Body of pancreas (tissue), 4 donors: ENCODE measurements at regions not wholly inside any gene's neighbourhood (a gene's known extent, or its start where the extent isn't known, plus 50 kb on each side); places are given as distances from the start of the nearest gene placed in this dataset.

Experiments
- ATAC-seq: fragments of 150-250 bp; one replicate; pipeline ENCODE4 v1.9.1; 2016
- DNase-seq, 4 donors: peaks; one replicate each; pipeline ENCODE4 v3.0.0-alpha.2; 2019
- H3K27ac ChIP-seq, 4 donors: fragments of 200-600 bp; sonication (generic); 1 replicate in 3 of 4; 2 replicates in 1 of 4; pipeline versions ENCODE4 v1.5.1 to v1.6.1; 2016 to 2019; ENCODE audit warnings: mild to moderate bottlenecking in 1 of 4, mixed read lengths in 1 of 4, moderate library complexity in 1 of 4
- H3K27me3 ChIP-seq, 2 donors: fragments of 200-600 bp; sonication (generic); one replicate each; pipeline ENCODE4 v1.6.0; 2016; ENCODE audit warnings: mild to moderate bottlenecking in 1 of 2
- H3K36me3 ChIP-seq, 2 donors: fragments of 200-600 bp; sonication (generic); replicated peaks in 1 of 2; 2 replicates each; pipeline ENCODE4 v1.5.1; 2016; ENCODE audit warnings: low read depth in 2 of 2; ENCODE audit not compliant: insufficient read depth in 1 of 2
- H3K4me1 ChIP-seq: fragments of 200-600 bp; sonication (generic); one replicate; pipeline ENCODE4 v1.6.0; 2016
- H3K4me3 ChIP-seq, 2 donors: fragments of 200-600 bp; sonication (generic); 1 replicate in 1 of 2; 2 replicates in 1 of 2; pipeline ENCODE4 v1.5.1; 2016 to 2019
- H3K9me3 ChIP-seq, 3 donors: fragments of 200-600 bp; sonication (generic); 1 replicate in 2 of 3; 2 replicates in 1 of 3; pipeline ENCODE4 v1.5.1; 2016
- POLR2A ChIP-seq, 3 donors: fragments of 450-650 bp; IDR thresholded peaks; one replicate each; pipeline ENCODE4 v1.6.1; 2016; ENCODE audit warnings: antibody characterized with exemption in 3 of 3, mild to moderate bottlenecking in 2 of 3
- WGBS, 2 donors: methylation state at CpG; one replicate each; pipeline ENCODE4 v1.1.5; 2017; 5-methylcytosine and 5-hydroxymethylcytosine counted together
- intact Hi-C: fragments of 100-400 bp; cut with DNase I; formaldehyde crosslinking; loops from one replicate; pipeline ENCODE4 v1.15.1; 2023
- TF ChIP-seq, protein P1 (sequence below), 7 experiments: fragments of 450-650 bp in 4 of 7; fragments of 200-600 bp in 3 of 7; sonication (generic) in 3 of 7; IDR thresholded peaks; one replicate each; pipeline ENCODE4 v1.5.1; 2016 to 2019; ENCODE audit warnings: antibody characterized with exemption in 7 of 7

DNA sequence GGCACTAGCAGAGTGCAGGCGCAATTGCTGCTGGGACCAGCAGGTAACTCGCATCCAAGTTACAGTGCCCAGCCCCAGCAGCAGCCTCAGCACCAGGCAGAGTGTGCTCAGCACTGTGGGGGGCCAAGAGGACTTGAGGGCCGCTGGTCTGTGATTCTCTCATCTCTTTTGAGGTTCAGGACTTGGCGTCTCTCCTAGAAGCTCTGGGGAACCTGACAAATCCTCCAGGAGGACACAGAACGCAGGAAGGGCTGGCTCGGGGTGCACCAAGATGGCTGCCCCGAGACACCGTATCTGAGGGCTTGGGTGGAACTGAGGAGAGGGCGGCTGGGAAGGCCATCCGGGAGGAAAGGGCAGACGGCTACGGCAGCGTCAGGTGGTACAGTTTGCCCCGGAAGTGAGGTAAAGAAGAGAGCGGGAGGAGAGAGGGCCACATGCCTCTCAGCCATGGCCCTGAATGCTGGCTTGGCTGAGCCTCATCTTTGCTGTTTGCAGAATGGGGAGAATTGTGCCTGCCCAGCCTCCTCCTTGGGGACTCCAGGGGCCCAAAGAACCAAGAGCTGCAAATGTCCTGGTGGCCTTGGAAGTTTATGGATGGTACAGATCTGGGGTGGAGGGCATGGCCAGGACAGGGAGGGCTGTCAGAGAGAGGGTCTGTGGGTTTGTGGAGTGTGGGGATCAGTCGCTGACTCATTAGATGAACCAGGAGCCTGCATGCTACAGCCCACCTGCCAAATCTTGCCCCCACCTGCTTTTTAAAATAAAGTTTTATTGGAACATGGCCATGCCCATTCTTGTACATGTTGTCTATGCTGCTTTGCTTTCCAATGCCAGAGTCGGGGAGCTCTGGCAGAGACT is 78.0 kb downstream of the MYEOV start:
- H3K36me3 ChIP-seq = no peaks in the 10 kb centered on the region
- H3K4me1 ChIP-seq = no peaks in the 10 kb centered on the region
- 85 to 87% methylated on average over 14 to 17 of the region's 17 CpGs for WGBS, 2 donors
- no peaks in the 10 kb centered on the region for H3K9me3 ChIP-seq
- H3K27me3 ChIP-seq = no peaks in the 10 kb centered on the region
- DNase-seq (peak in 1 of 4 donors; percentile 4), ATAC-seq (no peak)
- no peak overlapping the region for H3K4me3 ChIP-seq
- TF ChIP-seq, protein P1, sequence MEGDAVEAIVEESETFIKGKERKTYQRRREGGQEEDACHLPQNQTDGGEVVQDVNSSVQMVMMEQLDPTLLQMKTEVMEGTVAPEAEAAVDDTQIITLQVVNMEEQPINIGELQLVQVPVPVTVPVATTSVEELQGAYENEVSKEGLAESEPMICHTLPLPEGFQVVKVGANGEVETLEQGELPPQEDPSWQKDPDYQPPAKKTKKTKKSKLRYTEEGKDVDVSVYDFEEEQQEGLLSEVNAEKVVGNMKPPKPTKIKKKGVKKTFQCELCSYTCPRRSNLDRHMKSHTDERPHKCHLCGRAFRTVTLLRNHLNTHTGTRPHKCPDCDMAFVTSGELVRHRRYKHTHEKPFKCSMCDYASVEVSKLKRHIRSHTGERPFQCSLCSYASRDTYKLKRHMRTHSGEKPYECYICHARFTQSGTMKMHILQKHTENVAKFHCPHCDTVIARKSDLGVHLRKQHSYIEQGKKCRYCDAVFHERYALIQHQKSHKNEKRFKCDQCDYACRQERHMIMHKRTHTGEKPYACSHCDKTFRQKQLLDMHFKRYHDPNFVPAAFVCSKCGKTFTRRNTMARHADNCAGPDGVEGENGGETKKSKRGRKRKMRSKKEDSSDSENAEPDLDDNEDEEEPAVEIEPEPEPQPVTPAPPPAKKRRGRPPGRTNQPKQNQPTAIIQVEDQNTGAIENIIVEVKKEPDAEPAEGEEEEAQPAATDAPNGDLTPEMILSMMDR (IDR thresholded peaks at IDR 0.05) = no peak
- no peak for TF ChIP-seq POLR2A (IDR thresholded peaks at IDR 0.05)
- intact Hi-C loops = no loop called here
- no peak overlapping the region for H3K27ac ChIP-seq

DNA sequence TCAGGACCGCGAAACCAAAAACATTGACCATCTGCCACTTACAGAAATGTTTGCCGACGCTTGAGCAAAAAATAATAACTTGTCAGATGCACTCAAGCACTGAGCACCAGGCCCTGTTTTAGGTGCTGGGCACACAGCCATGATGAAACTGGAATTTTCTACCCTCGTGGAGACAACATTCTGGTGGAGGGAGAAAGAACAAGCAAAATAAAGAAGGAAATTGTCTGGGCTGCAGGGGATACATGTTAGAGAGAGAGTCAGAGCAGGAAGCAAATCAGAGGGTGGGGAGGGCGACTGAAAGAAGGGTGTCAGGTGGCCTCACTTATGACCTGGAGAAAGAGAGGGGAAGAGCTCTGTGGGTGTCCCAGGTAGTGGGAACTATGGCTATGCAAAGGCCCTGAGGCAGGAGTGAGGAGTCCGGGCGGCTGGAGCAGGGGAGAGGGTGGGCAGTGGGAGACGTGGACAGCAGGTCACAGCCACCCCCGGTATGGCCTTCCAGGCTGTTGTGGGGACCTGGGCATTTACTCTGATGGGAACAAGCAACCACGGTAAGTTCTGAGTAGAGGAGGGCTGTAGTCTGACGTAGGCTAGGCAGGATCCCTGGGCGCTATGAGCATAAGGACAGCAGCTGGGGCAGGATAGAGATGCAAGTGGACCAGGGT is 78.8 kb downstream of the MYEOV start:
- Histone ChIP-seq H3K9me3 (no peaks in the 10 kb centered on the region), H3K4me1 (no peaks in the 10 kb centered on the region), H3K36me3 (no peaks in the 10 kb centered on the region), H3K4me3 (no peak overlapping the region), H3K27me3 (no peaks in the 10 kb centered on the region), H3K27ac (no peak overlapping the region)
- 86 to 88% methylated on average over 13 of the region's 13 CpGs for WGBS, 2 donors
- no peak for DNase-seq
- TF ChIP-seq POLR2A (IDR thresholded peaks at IDR 0.05) = no peak
- TF ChIP-seq, protein P1 (IDR thresholded peaks at IDR 0.05) = no peak
- intact Hi-C loops = no loop called here
- no peak for ATAC-seq

DNA sequence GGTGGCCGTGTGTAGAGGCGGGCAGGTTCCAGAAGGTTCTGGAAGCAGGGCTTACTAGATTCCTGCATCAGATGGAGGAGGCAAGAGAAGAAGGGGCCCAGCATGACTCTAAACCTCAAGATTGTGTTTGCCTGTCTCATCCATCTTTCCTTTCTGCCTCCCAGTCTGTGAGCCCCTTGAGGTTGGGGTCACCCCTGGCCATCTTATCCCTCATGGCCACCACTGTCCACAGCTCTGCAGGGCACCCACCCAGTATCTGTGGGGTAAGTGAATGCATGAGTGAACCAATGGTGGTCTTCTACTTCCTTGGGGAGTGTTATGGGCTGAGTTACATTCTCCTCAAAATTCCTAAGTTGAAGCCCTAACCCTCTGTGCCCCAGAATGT is 79.3 kb downstream of the MYEOV start:
- no peak overlapping the region for H3K27ac ChIP-seq
- ATAC-seq = no peak
- 75 to 81% methylated on average over 2 of the region's 2 CpGs for WGBS, 2 donors
- H3K27me3 ChIP-seq = no peaks in the 10 kb centered on the region
- no peaks in the 10 kb centered on the region for H3K9me3 ChIP-seq
- H3K4me1 ChIP-seq = no peaks in the 10 kb centered on the region
- intact Hi-C loops = no loop called here
- H3K36me3 ChIP-seq = no peaks in the 10 kb centered on the region
- DNase-seq = no peak
- no peak for TF ChIP-seq POLR2A (IDR thresholded peaks at IDR 0.05)
- TF ChIP-seq, protein P1 (IDR thresholded peaks at IDR 0.05) = no peak
- H3K4me3 ChIP-seq = no peak overlapping the region

DNA sequence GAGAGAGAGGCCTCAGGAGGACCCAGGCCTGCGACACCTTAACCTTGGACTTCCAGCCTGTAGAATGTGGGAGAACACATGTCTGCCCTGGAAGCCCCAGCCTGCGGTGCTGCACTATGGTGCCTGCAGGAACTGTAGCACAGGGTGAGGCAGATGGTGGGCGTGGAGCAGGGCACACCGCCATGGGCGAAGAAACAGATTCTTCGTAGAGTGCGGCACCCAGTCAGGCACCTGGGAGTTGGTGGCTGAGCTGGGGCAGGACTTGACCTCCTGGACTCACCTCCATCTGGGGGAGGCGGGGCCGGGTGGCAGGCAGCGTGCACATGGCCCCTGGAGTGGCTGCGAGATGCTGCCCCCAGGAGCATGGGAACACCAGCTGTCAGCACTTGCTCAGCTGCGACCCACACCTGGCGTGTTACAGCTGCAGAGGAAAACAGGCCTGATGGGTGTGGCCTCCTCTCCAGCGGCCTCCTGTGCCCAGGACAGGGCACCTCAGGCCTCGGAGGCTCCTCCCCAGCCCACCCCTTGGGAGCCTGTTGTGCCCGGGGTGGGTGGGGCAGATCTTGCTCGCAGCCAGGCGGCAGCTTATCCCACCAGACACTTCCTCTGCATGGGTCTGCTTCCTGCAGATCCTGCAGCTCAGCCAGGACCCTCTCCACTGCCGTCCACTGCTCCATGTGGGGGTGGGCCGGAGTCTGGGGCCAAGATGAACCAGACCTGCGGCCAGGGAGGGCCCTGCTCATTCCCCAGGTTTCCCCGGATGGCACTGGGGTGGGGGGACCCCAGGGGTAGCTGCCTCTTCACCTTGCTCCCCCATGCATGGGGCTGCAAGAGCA is 80.4 kb downstream of the MYEOV start:
- intact Hi-C loops = no loop called here
- WGBS, 2 donors = 80 to 93% methylated on average over 8 to 22 of the region's 22 CpGs
- no peaks in the 10 kb centered on the region for H3K9me3 ChIP-seq
- H3K4me3 ChIP-seq = no peak overlapping the region
- ATAC-seq (no peak), DNase-seq (peak in 1 of 4 donors; percentile 8)
- H3K4me1 ChIP-seq = no peaks in the 10 kb centered on the region
- no peaks in the 10 kb centered on the region for H3K27me3 ChIP-seq
- TF ChIP-seq, protein P1 (IDR thresholded peaks at IDR 0.05) = no peak
- no peak for TF ChIP-seq POLR2A (IDR thresholded peaks at IDR 0.05)
- no peak overlapping the region for H3K27ac ChIP-seq
- no peaks in the 10 kb centered on the region for H3K36me3 ChIP-seq
